ENCODE measurements at regions not wholly inside any gene's neighbourhood (a gene's known extent, or its start where the extent isn't known, plus 50 kb on each side); places are given as distances from the start of the nearest gene placed in this dataset.

- intact Hi-C loops (cut with micrococcal nuclease; ENCODE audit: unreplicated experiment): no loop called here
- no peak overlapping the region for H3K4me2 ChIP-seq (ENCODE audit: low read length)
- H3K27ac ChIP-seq (ENCODE audit: low read depth, low read length, poor library complexity, severe bottlenecking): no peak overlapping the region
- no peaks in the 10 kb centered on the region for H3K9me2 ChIP-seq (ENCODE audit: insufficient read depth, low read length)
- no peak for DNase-seq (ENCODE audit: low spot score)
- CTCF ChIA-PET (ENCODE audit: unreplicated experiment): no interaction called here
- BruUV-seq (replicated peaks): no TSS peak
- TF ChIP-seq CTCF (conservative IDR thresholded peaks at IDR 0.05; ENCODE audit: low read length) (no peak), EZH2phosphoT487 (IDR thresholded peaks at IDR 0.05; ENCODE audit: borderline replicate concordance, low read depth, low read length) (no peak)
- 0 out of 2 replicates have a peak, but pooled peaks cover 4% of the 10 kb centered on the region for H3K9me3 ChIP-seq (ENCODE audit: low read length)
- no peaks in the 10 kb centered on the region for H4K20me1 ChIP-seq (ENCODE audit: insufficient read depth, low read length)
- no peaks in the 10 kb centered on the region for H3K4me1 ChIP-seq (ENCODE audit: insufficient read depth, low read length, poor library complexity, severe bottlenecking)
- no peaks in the 10 kb centered on the region for H3K79me2 ChIP-seq (ENCODE audit: insufficient read depth, low read depth, low read length)
- H3K36me3 ChIP-seq (ENCODE audit: insufficient read depth, low read length): no peaks in the 10 kb centered on the region
- POLR2A ChIA-PET: interaction anchor here (0.6 kb wide), 1 partner anchor 143 kb away, joined by 3 read pairs; no protein-coding TSS in a partner anchor
- no peak overlapping the region for H3K4me3 ChIP-seq (ENCODE audit: low read depth, low read length, poor library complexity, severe bottlenecking)
- H2AFZ ChIP-seq (ENCODE audit: low read length): no peak overlapping the region
Observed at GRCh38 chr5:28027851-28028250, 989.5 kb upstream of the CDH9 start.

- POLR2A ChIA-PET: no interaction called here
- BruUV-seq (replicated peaks): no TSS peak
- DNase-seq (ENCODE audit: low spot score): no peak
- intact Hi-C loops (cut with micrococcal nuclease; ENCODE audit: unreplicated experiment): no loop called here
- H3K79me2 ChIP-seq (ENCODE audit: insufficient read depth, low read depth, low read length): no peaks in the 10 kb centered on the region
- H3K9me3 ChIP-seq (ENCODE audit: low read length): peaks cover 9% of the 10 kb centered on the region; the same call in 1 of the 2 replicates
- H3K27ac ChIP-seq (ENCODE audit: low read depth, low read length, poor library complexity, severe bottlenecking): no peak overlapping the region
- H3K4me3 ChIP-seq (ENCODE audit: low read depth, low read length, poor library complexity, severe bottlenecking): no peak overlapping the region
- CTCF ChIA-PET (ENCODE audit: unreplicated experiment): no interaction called here
- no peaks in the 10 kb centered on the region for H4K20me1 ChIP-seq (ENCODE audit: insufficient read depth, low read length)
- H3K36me3 ChIP-seq (ENCODE audit: insufficient read depth, low read length): no peaks in the 10 kb centered on the region
- H2AFZ ChIP-seq (ENCODE audit: low read length): no peak overlapping the region
- no peaks in the 10 kb centered on the region for H3K4me1 ChIP-seq (ENCODE audit: insufficient read depth, low read length, poor library complexity, severe bottlenecking)
- no peaks in the 10 kb centered on the region for H3K9me2 ChIP-seq (ENCODE audit: insufficient read depth, low read length)
- no peak for TF ChIP-seq EZH2phosphoT487 (IDR thresholded peaks at IDR 0.05; ENCODE audit: borderline replicate concordance, low read depth, low read length)
- no peak for TF ChIP-seq CTCF (conservative IDR thresholded peaks at IDR 0.05; ENCODE audit: low read length)
- H3K4me2 ChIP-seq (ENCODE audit: low read length): no peak overlapping the region
Observed at GRCh38 chr5:28017178-28017577, 978.8 kb upstream of the CDH9 start.

- Histone ChIP-seq H3K9me3 (ENCODE audit: low read length) (peaks cover 9% of the 10 kb centered on the region; the same call in 1 of the 2 replicates), H2AFZ (ENCODE audit: low read length) (no peak overlapping the region), H4K20me1 (ENCODE audit: insufficient read depth, low read length) (no peaks in the 10 kb centered on the region), H3K9me2 (ENCODE audit: insufficient read depth, low read length) (no peaks in the 10 kb centered on the region), H3K36me3 (ENCODE audit: insufficient read depth, low read length) (no peaks in the 10 kb centered on the region), H3K4me1 (ENCODE audit: insufficient read depth, low read length, poor library complexity, severe bottlenecking) (no peaks in the 10 kb centered on the region), H3K4me3 (ENCODE audit: low read depth, low read length, poor library complexity, severe bottlenecking) (no peak overlapping the region), H3K27ac (ENCODE audit: low read depth, low read length, poor library complexity, severe bottlenecking) (no peak overlapping the region), H3K79me2 (ENCODE audit: insufficient read depth, low read depth, low read length) (no peaks in the 10 kb centered on the region), H3K4me2 (ENCODE audit: low read length) (no peak overlapping the region)
- TF ChIP-seq CTCF (conservative IDR thresholded peaks at IDR 0.05; ENCODE audit: low read length): peak; percentile 83
- TF ChIP-seq EZH2phosphoT487 (IDR thresholded peaks at IDR 0.05; ENCODE audit: borderline replicate concordance, low read depth, low read length): no peak
- ChIA-PET POLR2A (no interaction called here), CTCF (ENCODE audit: unreplicated experiment) (no interaction called here)
- intact Hi-C loops (cut with micrococcal nuclease; ENCODE audit: unreplicated experiment): no loop called here
- peak; percentile 26 for DNase-seq (ENCODE audit: low spot score)
- BruUV-seq (replicated peaks): no TSS peak
Observed at GRCh38 chr5:28014779-28015178, 976.4 kb upstream of the CDH9 start.

All from OCI-LY7 (cell line).